ENCODE measurements at regions not wholly inside any gene's neighbourhood (a gene's known extent, or its start where the extent isn't known, plus 50 kb on each side); places are given as distances from the start of the nearest gene placed in this dataset.

- TF ChIP-seq, protein P1, sequence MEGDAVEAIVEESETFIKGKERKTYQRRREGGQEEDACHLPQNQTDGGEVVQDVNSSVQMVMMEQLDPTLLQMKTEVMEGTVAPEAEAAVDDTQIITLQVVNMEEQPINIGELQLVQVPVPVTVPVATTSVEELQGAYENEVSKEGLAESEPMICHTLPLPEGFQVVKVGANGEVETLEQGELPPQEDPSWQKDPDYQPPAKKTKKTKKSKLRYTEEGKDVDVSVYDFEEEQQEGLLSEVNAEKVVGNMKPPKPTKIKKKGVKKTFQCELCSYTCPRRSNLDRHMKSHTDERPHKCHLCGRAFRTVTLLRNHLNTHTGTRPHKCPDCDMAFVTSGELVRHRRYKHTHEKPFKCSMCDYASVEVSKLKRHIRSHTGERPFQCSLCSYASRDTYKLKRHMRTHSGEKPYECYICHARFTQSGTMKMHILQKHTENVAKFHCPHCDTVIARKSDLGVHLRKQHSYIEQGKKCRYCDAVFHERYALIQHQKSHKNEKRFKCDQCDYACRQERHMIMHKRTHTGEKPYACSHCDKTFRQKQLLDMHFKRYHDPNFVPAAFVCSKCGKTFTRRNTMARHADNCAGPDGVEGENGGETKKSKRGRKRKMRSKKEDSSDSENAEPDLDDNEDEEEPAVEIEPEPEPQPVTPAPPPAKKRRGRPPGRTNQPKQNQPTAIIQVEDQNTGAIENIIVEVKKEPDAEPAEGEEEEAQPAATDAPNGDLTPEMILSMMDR (IDR thresholded peaks at IDR 0.05; ENCODE audit: low read depth, low read length), result no peak
- TF ChIP-seq EZH2phosphoT487 (IDR thresholded peaks at IDR 0.05; ENCODE audit: low read depth), result no peak
These were observed 127.8 kb upstream of the UBL3 start for GRCh38 chr13:29978211-29978610.
